Prostate gland (tissue), 2 donors: ENCODE measurements at regions not wholly inside any gene's neighbourhood (a gene's known extent, or its start where the extent isn't known, plus 50 kb on each side); places are given as distances from the start of the nearest gene placed in this dataset.

Experiments
- DNase-seq: peaks from one replicate; pipeline ENCODE4 v3.0.0-alpha.2; 2019; ENCODE audit warnings: low spot score
- H3K27ac ChIP-seq, 2 donors: fragments of 200-600 bp; sonication (generic); 2 replicates each; pipeline ENCODE4 v1.5.1; 2017 to 2019
- H3K27me3 ChIP-seq: fragments of 200-600 bp; sonication (generic); replicated peaks from 2 replicates; pipeline ENCODE4 v1.5.1; 2019; ENCODE audit not compliant: insufficient read depth
- H3K36me3 ChIP-seq, 2 donors: fragments of 200-600 bp; sonication (generic); 1 replicate in 1 of 2; 2 replicates in 1 of 2; pipeline versions ENCODE4 v1.5.1 to v1.8.1; 2017 to 2019
- H3K4me1 ChIP-seq: fragments of 200-600 bp; sonication (generic); replicated peaks from 2 replicates; pipeline ENCODE4 v1.5.1; 2019
- H3K4me3 ChIP-seq, 2 donors: fragments of 200-600 bp; sonication (generic); 2 replicates each; pipeline ENCODE4 v1.5.1; 2017 to 2019
- H3K9me3 ChIP-seq: fragments of 200-600 bp; sonication (generic); 2 replicates; pipeline ENCODE4 v1.5.1; 2017
- CTCF ChIP-seq, 4 experiments: fragments of 200-600 bp in 2 of 4; fragments of 450-650 bp in 2 of 4; sonication (generic) in 2 of 4; IDR thresholded peaks; 1 replicate in 3 of 4; 2 replicates in 1 of 4; pipeline ENCODE4 v1.5.1; 2016 to 2019; ENCODE audit warnings: antibody characterized with exemption in 4 of 4, mild to moderate bottlenecking in 2 of 4, moderate library complexity in 2 of 4
- POLR2A ChIP-seq: fragments of 450-650 bp; IDR thresholded peaks from one replicate; pipeline ENCODE4 v1.6.1; 2016; ENCODE audit warnings: antibody characterized with exemption, mild to moderate bottlenecking
- POLR2AphosphoS5 ChIP-seq: sonication (generic); formaldehyde crosslinking; IDR thresholded peaks from one replicate; pipeline ENCODE4 v1.6.1; 2017; ENCODE audit warnings: antibody characterized with exemption
- WGBS: methylation state at CpG from one replicate; pipeline ENCODE4 v1.1.5; 2018; 5-methylcytosine and 5-hydroxymethylcytosine counted together
- intact Hi-C: fragments of 100-400 bp; cut with DNase I; formaldehyde crosslinking; loops from one replicate; pipeline ENCODE4 v1.14.2; 2022

GRCh38 chr11:80065086-80065485 lies 624.3 kb upstream of the TENM4 start:
- no peak for TF ChIP-seq POLR2A
- TF ChIP-seq POLR2AphosphoS5, result no peak
- TF ChIP-seq CTCF (IDR thresholded peaks at IDR 0.05), result no peak
- H3K27ac ChIP-seq, result no peak overlapping the region
- no peak for DNase-seq
- H3K4me1 ChIP-seq, result no peaks in the 10 kb centered on the region
- H3K27me3 ChIP-seq, result no peaks in the 10 kb centered on the region
- 91% methylated on average over 3 of the region's 3 CpGs for WGBS
- H3K9me3 ChIP-seq, result no peaks in the 10 kb centered on the region
- H3K36me3 ChIP-seq, result no peaks in the 10 kb centered on the region
- intact Hi-C loops, result no loop called here
- no peak overlapping the region for H3K4me3 ChIP-seq

DNA sequence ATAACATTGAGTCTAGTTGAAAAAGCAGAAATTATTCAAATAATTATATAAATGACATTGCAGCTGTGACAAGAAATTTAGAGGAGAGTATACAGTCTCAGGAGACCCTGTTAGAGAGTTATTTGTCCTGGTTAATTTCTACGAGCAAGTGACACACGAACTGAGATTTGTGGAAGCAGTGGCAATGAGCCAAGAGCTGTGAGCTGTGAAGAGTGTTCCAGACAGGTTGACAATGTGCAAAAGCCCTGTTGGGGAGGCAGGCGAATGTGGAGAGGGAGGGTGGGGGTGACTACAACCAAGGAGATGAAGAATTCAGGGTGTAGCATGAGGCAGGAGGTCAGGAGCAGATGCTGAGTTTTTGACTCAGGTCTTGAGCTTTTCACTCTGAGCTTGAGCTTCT lies 620.2 kb upstream of the TENM4 start:
- no peaks in the 10 kb centered on the region for H3K36me3 ChIP-seq
- no peak for TF ChIP-seq CTCF (IDR thresholded peaks at IDR 0.05)
- TF ChIP-seq POLR2AphosphoS5, result no peak
- TF ChIP-seq POLR2A, result no peak
- no peaks in the 10 kb centered on the region for H3K9me3 ChIP-seq
- H3K27me3 ChIP-seq, result no peaks in the 10 kb centered on the region
- 51% methylated on average over 3 of the region's 3 CpGs for WGBS
- H3K27ac ChIP-seq, result no peak overlapping the region
- intact Hi-C loops, result no loop called here
- DNase-seq, result no peak
- no peaks in the 10 kb centered on the region for H3K4me1 ChIP-seq
- H3K4me3 ChIP-seq, result no peak overlapping the region

GRCh38 chr11:80054582-80055165 lies 613.8 kb upstream of the TENM4 start:
- 67% methylated on average over 3 of the region's 3 CpGs for WGBS
- TF ChIP-seq CTCF (IDR thresholded peaks at IDR 0.05), result no peak
- no peak for TF ChIP-seq POLR2A
- TF ChIP-seq POLR2AphosphoS5, result no peak
- intact Hi-C loops, result no loop called here

GRCh38 chr11:80048513-80048912 lies 607.7 kb upstream of the TENM4 start:
- intact Hi-C loops, result no loop called here
- no peak overlapping the region for H3K4me3 ChIP-seq
- H3K36me3 ChIP-seq, result no peaks in the 10 kb centered on the region
- H3K27ac ChIP-seq, result no peak overlapping the region
- no peaks in the 10 kb centered on the region for H3K9me3 ChIP-seq
- TF ChIP-seq CTCF (IDR thresholded peaks at IDR 0.05), result no peak
- TF ChIP-seq POLR2AphosphoS5, result no peak
- no peak for TF ChIP-seq POLR2A
- 74% methylated on average over 1 of the region's 1 CpG for WGBS
- no peaks in the 10 kb centered on the region for H3K4me1 ChIP-seq
- no peak for DNase-seq
- H3K27me3 ChIP-seq, result no peaks in the 10 kb centered on the region

More at GRCh38 chr11:80054582-80055165, 613.8 kb upstream of the TENM4 start:
- no peaks in the 10 kb centered on the region for H3K9me3 ChIP-seq
- H3K27ac ChIP-seq, result no peak overlapping the region
- no peaks in the 10 kb centered on the region for H3K36me3 ChIP-seq
- no peak overlapping the region for H3K4me3 ChIP-seq
- no peaks in the 10 kb centered on the region for H3K4me1 ChIP-seq
- no peaks in the 10 kb centered on the region for H3K27me3 ChIP-seq
- no peak for DNase-seq
